ENCODE measurements at regions not wholly inside any gene's neighbourhood (a gene's known extent, or its start where the extent isn't known, plus 50 kb on each side); places are given as distances from the start of the nearest gene placed in this dataset.
"Not testable (repeated sequence)": the region's sequence is repeated elsewhere in the genome, so short reads cannot be mapped to it uniquely, and the experiment has no call there.

- TF ChIP-seq, protein P1, sequence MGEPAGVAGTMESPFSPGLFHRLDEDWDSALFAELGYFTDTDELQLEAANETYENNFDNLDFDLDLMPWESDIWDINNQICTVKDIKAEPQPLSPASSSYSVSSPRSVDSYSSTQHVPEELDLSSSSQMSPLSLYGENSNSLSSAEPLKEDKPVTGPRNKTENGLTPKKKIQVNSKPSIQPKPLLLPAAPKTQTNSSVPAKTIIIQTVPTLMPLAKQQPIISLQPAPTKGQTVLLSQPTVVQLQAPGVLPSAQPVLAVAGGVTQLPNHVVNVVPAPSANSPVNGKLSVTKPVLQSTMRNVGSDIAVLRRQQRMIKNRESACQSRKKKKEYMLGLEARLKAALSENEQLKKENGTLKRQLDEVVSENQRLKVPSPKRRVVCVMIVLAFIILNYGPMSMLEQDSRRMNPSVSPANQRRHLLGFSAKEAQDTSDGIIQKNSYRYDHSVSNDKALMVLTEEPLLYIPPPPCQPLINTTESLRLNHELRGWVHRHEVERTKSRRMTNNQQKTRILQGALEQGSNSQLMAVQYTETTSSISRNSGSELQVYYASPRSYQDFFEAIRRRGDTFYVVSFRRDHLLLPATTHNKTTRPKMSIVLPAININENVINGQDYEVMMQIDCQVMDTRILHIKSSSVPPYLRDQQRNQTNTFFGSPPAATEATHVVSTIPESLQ (CRISPR knock-in tag; IDR thresholded peaks at IDR 0.05), result no peak
- TF ChIP-seq, protein P2, sequence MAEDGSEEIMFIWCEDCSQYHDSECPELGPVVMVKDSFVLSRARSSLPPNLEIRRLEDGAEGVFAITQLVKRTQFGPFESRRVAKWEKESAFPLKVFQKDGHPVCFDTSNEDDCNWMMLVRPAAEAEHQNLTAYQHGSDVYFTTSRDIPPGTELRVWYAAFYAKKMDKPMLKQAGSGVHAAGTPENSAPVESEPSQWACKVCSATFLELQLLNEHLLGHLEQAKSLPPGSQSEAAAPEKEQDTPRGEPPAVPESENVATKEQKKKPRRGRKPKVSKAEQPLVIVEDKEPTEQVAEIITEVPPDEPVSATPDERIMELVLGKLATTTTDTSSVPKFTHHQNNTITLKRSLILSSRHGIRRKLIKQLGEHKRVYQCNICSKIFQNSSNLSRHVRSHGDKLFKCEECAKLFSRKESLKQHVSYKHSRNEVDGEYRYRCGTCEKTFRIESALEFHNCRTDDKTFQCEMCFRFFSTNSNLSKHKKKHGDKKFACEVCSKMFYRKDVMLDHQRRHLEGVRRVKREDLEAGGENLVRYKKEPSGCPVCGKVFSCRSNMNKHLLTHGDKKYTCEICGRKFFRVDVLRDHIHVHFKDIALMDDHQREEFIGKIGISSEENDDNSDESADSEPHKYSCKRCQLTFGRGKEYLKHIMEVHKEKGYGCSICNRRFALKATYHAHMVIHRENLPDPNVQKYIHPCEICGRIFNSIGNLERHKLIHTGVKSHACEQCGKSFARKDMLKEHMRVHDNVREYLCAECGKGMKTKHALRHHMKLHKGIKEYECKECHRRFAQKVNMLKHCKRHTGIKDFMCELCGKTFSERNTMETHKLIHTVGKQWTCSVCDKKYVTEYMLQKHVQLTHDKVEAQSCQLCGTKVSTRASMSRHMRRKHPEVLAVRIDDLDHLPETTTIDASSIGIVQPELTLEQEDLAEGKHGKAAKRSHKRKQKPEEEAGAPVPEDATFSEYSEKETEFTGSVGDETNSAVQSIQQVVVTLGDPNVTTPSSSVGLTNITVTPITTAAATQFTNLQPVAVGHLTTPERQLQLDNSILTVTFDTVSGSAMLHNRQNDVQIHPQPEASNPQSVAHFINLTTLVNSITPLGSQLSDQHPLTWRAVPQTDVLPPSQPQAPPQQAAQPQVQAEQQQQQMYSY (CRISPR knock-in tag; IDR thresholded peaks at IDR 0.05), result no peak
- TF ChIP-seq TEAD4 (CRISPR knock-in tag; IDR thresholded peaks at IDR 0.05), result 0 out of 2 replicates have a peak, but pooled peaks have one; percentile 43
- TF ChIP-seq, protein P3, sequence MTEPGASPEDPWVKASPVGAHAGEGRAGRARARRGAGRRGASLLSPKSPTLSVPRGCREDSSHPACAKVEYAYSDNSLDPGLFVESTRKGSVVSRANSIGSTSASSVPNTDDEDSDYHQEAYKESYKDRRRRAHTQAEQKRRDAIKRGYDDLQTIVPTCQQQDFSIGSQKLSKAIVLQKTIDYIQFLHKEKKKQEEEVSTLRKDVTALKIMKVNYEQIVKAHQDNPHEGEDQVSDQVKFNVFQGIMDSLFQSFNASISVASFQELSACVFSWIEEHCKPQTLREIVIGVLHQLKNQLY (CRISPR knock-in tag; IDR thresholded peaks at IDR 0.05), result no peak
- TF ChIP-seq, protein P4, sequence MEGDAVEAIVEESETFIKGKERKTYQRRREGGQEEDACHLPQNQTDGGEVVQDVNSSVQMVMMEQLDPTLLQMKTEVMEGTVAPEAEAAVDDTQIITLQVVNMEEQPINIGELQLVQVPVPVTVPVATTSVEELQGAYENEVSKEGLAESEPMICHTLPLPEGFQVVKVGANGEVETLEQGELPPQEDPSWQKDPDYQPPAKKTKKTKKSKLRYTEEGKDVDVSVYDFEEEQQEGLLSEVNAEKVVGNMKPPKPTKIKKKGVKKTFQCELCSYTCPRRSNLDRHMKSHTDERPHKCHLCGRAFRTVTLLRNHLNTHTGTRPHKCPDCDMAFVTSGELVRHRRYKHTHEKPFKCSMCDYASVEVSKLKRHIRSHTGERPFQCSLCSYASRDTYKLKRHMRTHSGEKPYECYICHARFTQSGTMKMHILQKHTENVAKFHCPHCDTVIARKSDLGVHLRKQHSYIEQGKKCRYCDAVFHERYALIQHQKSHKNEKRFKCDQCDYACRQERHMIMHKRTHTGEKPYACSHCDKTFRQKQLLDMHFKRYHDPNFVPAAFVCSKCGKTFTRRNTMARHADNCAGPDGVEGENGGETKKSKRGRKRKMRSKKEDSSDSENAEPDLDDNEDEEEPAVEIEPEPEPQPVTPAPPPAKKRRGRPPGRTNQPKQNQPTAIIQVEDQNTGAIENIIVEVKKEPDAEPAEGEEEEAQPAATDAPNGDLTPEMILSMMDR (IDR thresholded peaks at IDR 0.05), result peak; percentile 28; the same call in 1 of the 2 replicates
- TF ChIP-seq ZNF416 (CRISPR knock-in tag; IDR thresholded peaks at IDR 0.05), result no peak
- peak; percentile 71; the same call in 1 of the 2 replicates for TF ChIP-seq TEAD1 (CRISPR knock-in tag; IDR thresholded peaks at IDR 0.05)
- no peak for TF ChIP-seq ZBTB21 (CRISPR knock-in tag; IDR thresholded peaks at IDR 0.05; ENCODE audit: borderline replicate concordance)
- DNase-seq (ENCODE audit: low spot score) (peak; percentile 77), ATAC-seq (peak; percentile 98)
- POLR2A ChIA-PET, result interaction anchor here (0.6 kb wide), 1 partner anchor 1267 kb away, joined by 3 read pairs; no protein-coding TSS in a partner anchor
- Mint-ChIP-seq H3K36me3 (peaks cover 5% of the 10 kb centered on the region; the same call in 1 of the 2 replicates), H3K27ac (no peak overlapping the region), H3K27me3 (ENCODE audit: low read depth) (peaks cover 7% of the 10 kb centered on the region), H3K9me3 (peaks cover 10% of the 10 kb centered on the region), H3K4me3 (no peak overlapping the region), H3K4me1 (peaks cover 4% of the 10 kb centered on the region)
- CTCF ChIA-PET, result interaction anchor here (0.6 to 2.3 kb wide), 17 partner anchors 8 to 587 kb away, joined by 3 to 31 read pairs (median 4); no protein-coding TSS in a partner anchor
Measured at GRCh38 chr1:14415396-14415795, 183.1 kb upstream of the KAZN start.

GRCh38 chr1:14419778-14420218 is 178.7 kb upstream of the KAZN start:
- peaks cover 14% of the 10 kb centered on the region for H3K27me3 Mint-ChIP-seq (ENCODE audit: low read depth)
- CTCF ChIA-PET, result interaction anchor here (1.0 kb wide), 1 partner anchor 306 kb away, joined by 3 read pairs; no protein-coding TSS in a partner anchor
- ATAC-seq; H3K4me1 Mint-ChIP-seq; POLR2A ChIA-PET; H3K4me3 Mint-ChIP-seq; DNase-seq (ENCODE audit: low spot score); H3K27ac Mint-ChIP-seq; H3K36me3 Mint-ChIP-seq: not testable (repeated sequence)
- TF ChIP-seq NFYB (CRISPR knock-in tag; conservative IDR thresholded peaks at IDR 0.05; ENCODE audit: low read depth), result peak; percentile 48; the same call in 1 of the 2 replicates
- peaks cover 12% of the 10 kb centered on the region for H3K9me3 Mint-ChIP-seq

- Mint-ChIP-seq H3K9me3 (peaks cover 12% of the 10 kb centered on the region), H3K36me3 (peaks cover 8% of the 10 kb centered on the region; the same call in 1 of the 2 replicates), H3K27ac (no peak overlapping the region), H3K27me3 (ENCODE audit: low read depth) (peaks cover 14% of the 10 kb centered on the region), H3K4me1 (peaks cover 2% of the 10 kb centered on the region), H3K4me3 (no peak overlapping the region)
- CTCF ChIA-PET, result interaction anchor here (1.0 kb wide), 1 partner anchor 307 kb away, joined by 3 read pairs; no protein-coding TSS in a partner anchor
- ATAC-seq (no peak), DNase-seq (ENCODE audit: low spot score) (no peak)
- POLR2A ChIA-PET, result no interaction called here
- TF ChIP-seq ZNF671 (CRISPR knock-in tag; IDR thresholded peaks at IDR 0.05) (no peak), TEAD4 (CRISPR knock-in tag; IDR thresholded peaks at IDR 0.05) (no peak), ZNF263 (CRISPR knock-in tag; IDR thresholded peaks at IDR 0.05; ENCODE audit: low read depth) (no peak), NFATC4 (CRISPR knock-in tag; IDR thresholded peaks at IDR 0.05) (no peak), AFF4 (CRISPR knock-in tag; IDR thresholded peaks at IDR 0.05; ENCODE audit: borderline replicate concordance) (no peak)
- TF ChIP-seq, protein P5, sequence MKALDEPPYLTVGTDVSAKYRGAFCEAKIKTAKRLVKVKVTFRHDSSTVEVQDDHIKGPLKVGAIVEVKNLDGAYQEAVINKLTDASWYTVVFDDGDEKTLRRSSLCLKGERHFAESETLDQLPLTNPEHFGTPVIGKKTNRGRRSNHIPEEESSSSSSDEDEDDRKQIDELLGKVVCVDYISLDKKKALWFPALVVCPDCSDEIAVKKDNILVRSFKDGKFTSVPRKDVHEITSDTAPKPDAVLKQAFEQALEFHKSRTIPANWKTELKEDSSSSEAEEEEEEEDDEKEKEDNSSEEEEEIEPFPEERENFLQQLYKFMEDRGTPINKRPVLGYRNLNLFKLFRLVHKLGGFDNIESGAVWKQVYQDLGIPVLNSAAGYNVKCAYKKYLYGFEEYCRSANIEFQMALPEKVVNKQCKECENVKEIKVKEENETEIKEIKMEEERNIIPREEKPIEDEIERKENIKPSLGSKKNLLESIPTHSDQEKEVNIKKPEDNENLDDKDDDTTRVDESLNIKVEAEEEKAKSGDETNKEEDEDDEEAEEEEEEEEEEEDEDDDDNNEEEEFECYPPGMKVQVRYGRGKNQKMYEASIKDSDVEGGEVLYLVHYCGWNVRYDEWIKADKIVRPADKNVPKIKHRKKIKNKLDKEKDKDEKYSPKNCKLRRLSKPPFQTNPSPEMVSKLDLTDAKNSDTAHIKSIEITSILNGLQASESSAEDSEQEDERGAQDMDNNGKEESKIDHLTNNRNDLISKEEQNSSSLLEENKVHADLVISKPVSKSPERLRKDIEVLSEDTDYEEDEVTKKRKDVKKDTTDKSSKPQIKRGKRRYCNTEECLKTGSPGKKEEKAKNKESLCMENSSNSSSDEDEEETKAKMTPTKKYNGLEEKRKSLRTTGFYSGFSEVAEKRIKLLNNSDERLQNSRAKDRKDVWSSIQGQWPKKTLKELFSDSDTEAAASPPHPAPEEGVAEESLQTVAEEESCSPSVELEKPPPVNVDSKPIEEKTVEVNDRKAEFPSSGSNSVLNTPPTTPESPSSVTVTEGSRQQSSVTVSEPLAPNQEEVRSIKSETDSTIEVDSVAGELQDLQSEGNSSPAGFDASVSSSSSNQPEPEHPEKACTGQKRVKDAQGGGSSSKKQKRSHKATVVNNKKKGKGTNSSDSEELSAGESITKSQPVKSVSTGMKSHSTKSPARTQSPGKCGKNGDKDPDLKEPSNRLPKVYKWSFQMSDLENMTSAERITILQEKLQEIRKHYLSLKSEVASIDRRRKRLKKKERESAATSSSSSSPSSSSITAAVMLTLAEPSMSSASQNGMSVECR (CRISPR knock-in tag; IDR thresholded peaks at IDR 0.05; ENCODE audit: borderline replicate concordance), result no peak
Measured at GRCh38 chr1:14420686-14421085, 177.8 kb upstream of the KAZN start.
